K562 (cell line): ENCODE measurements at regions not wholly inside any gene's neighbourhood (a gene's known extent, or its start where the extent isn't known, plus 50 kb on each side); places are given as distances from the start of the nearest gene placed in this dataset.

Experiments used
- ATAC-seq: fragments of 200-7000 bp; cut with Tn5 transposase; 3 replicates; pipeline ENCODE4 v1.9.1; 2020; ENCODE audit warnings: moderate library complexity
- BruUV-seq: library from RNA; stranded (reverse); fragments of 400-500 nt; replicated peaks from 2 replicates; lab custom pipeline; 2021; lab: Mats Ljungman, UMichigan
- CTCF ChIA-PET: fragments of 300-600 bp; formaldehyde crosslinking; extraction: SDS; loops from one replicate; lab custom pipeline; 2021; ENCODE audit warnings: low intra/inter-chr PET ratio; lab: Yijun Ruan, JAX
- POLR2A ChIA-PET: fragments of 300-600, 350-650 bp; sonication (Branson Sonifier 250); formaldehyde crosslinking; extraction: SDS; loops from one replicate; lab custom pipeline; 2021; ENCODE audit warnings: antibody characterized with exemption, inconsistent platforms; lab: Yijun Ruan, JAX
- DNase-seq, 4 experiments: peaks; one replicate each; pipeline versions ENCODE4 v3.0.0 to v3.0.0-alpha.2; 2011 to 2018; ENCODE audit warnings: low spot score in 3 of 4, mixed read lengths in 3 of 4; ENCODE audit errors: extremely low read depth in 1 of 4
- FAIRE-seq: peaks from 2 replicates; lab custom pipeline; 2011; peaks lifted over from hg19 to GRCh38; lab: Jason Lieb, UNC
- H2AFZ ChIP-seq: 2 replicates; pipeline ENCODE4 v1.6.0; 2011; ENCODE audit warnings: low read depth, low read length, control low read depth, inconsistent platforms
- H3K27ac ChIP-seq: fragments of 200-600 bp; 3 replicates; pipeline ENCODE4 v1.8.0; 2011; ENCODE audit warnings: low read depth, mild to moderate bottlenecking, control low read depth, inconsistent platforms, low read length, moderate library complexity, mixed read lengths; ENCODE audit errors: extremely low read depth
- H3K27me3 ChIP-seq, 2 experiments: fragments of 300-600 bp in 1 of 2; 2 replicates in 1 of 2; 3 replicates in 1 of 2; pipeline versions ENCODE4 v1.6.0 to v1.8.0; 2011; ENCODE audit warnings: inconsistent platforms in 2 of 2, low read length in 2 of 2, mild to moderate bottlenecking in 1 of 2, mixed read lengths in 1 of 2, moderate library complexity in 1 of 2; ENCODE audit not compliant: control insufficient read depth in 2 of 2, insufficient read depth in 2 of 2
- H3K36me3 ChIP-seq: fragments of 300-600 bp; 3 replicates; pipeline ENCODE4 v1.8.0; 2011; ENCODE audit warnings: mild to moderate bottlenecking, low read length, inconsistent platforms; ENCODE audit not compliant: control insufficient read depth, insufficient read depth
- H3K4me1 ChIP-seq, 2 experiments: fragments of 200-600 bp in 1 of 2; replicated peaks in 1 of 2; 2 replicates in 1 of 2; 3 replicates in 1 of 2; pipeline versions ENCODE4 v1.5.1 to v1.8.0; 2011; ENCODE audit warnings: inconsistent platforms in 2 of 2, low read length in 2 of 2, mild to moderate bottlenecking in 1 of 2, mixed read lengths in 1 of 2, moderate library complexity in 1 of 2; ENCODE audit not compliant: control insufficient read depth in 2 of 2, insufficient read depth in 2 of 2
- H3K4me2 ChIP-seq: 2 replicates; pipeline ENCODE4 v1.6.1; 2011; ENCODE audit warnings: low read length, control low read depth, inconsistent platforms, mixed read lengths; ENCODE audit not compliant: insufficient read depth
- H3K4me3 ChIP-seq: fragments of 200-600 bp; sonication (generic), shearing (Covaris generic); 2 replicates; pipeline ENCODE4 v1.5.1; 2016; ENCODE audit warnings: control low read depth, inconsistent platforms
- H3K79me2 ChIP-seq: fragments of 200-600 bp; 3 replicates; pipeline ENCODE4 v1.8.0; 2011; ENCODE audit warnings: low read length, inconsistent platforms; ENCODE audit not compliant: control insufficient read depth, insufficient read depth
- H3K9ac ChIP-seq, 2 experiments: 2 replicates each; pipeline versions ENCODE4 v1.6.0 to v1.6.1; 2011; ENCODE audit warnings: low read depth in 2 of 2, low read length in 2 of 2, control low read depth in 1 of 2, inconsistent platforms in 1 of 2, mild to moderate bottlenecking in 1 of 2, mixed read lengths in 1 of 2; ENCODE audit not compliant: insufficient read depth in 1 of 2
- H3K9me1 ChIP-seq: one replicate; pipeline ENCODE4 v1.6.0; 2011; ENCODE audit warnings: inconsistent platforms, mild to moderate bottlenecking, low read length, moderate library complexity; ENCODE audit not compliant: control insufficient read depth, insufficient read depth
- H3K9me3 ChIP-seq: replicated peaks from 2 replicates; pipeline ENCODE4 v1.5.1; 2011; ENCODE audit warnings: low read depth, low read length, inconsistent platforms; ENCODE audit not compliant: control insufficient read depth, insufficient read depth
- H4K20me1 ChIP-seq: replicated peaks from 2 replicates; pipeline ENCODE4 v1.6.1; 2011; ENCODE audit warnings: low read length, inconsistent platforms, mixed read lengths; ENCODE audit not compliant: control insufficient read depth, insufficient read depth
- CC2D1A ChIP-seq: fragments of 450-650 bp; IDR thresholded peaks from 2 replicates; pipeline ENCODE4 v1.6.1; 2017; ENCODE audit warnings: mild to moderate bottlenecking
- CTCF ChIP-seq, 3 experiments: IDR thresholded peaks in 2 of 3; conservative IDR thresholded peaks in 1 of 3; 2 replicates each; pipeline ENCODE4 v1.5.1; 2011 to 2012; ENCODE audit warnings: low read length in 3 of 3, mild to moderate bottlenecking in 3 of 3, control low read depth in 2 of 3, improper control_type of control experiment in 1 of 3, inconsistent platforms in 1 of 3, low read depth in 1 of 3, mixed read lengths in 1 of 3, moderate library complexity in 1 of 3; ENCODE audit not compliant: insufficient read depth in 2 of 3
- KLF16 ChIP-seq: IDR thresholded peaks from 2 replicates; pipeline ENCODE4 v1.6.1; 2016; ENCODE audit warnings: antibody characterized with exemption
- ZHX1 ChIP-seq: fragments of 150-350 bp; conservative IDR thresholded peaks from 2 replicates; pipeline ENCODE4 v1.6.1; 2014; ENCODE audit warnings: low read length
- WGBS: fragments of 100-300 bp; shearing (Covaris generic); methylation state at CpG from one replicate; pipeline ENCODE4 v1.1.6; 2016; ENCODE audit warnings: low coverage, mixed read lengths; ENCODE audit not compliant: insufficient coverage; ENCODE audit errors: missing lambda C conversion rate; 5-methylcytosine and 5-hydroxymethylcytosine counted together
- in situ Hi-C: fragments of 300-500 bp; cut with MboI; formaldehyde crosslinking; loops from 4 replicates; pipeline ENCODE4 v1.15.0; 2018; ENCODE audit warnings: inconsistent platforms, mixed read lengths
- intact Hi-C: fragments of 100-400 bp; cut with micrococcal nuclease; formaldehyde crosslinking; loops from 2 replicates; pipeline ENCODE4 v1.14.2; 2022

GRCh38 chr5:94027145-94027544, 285.7 kb upstream of the POU5F2 start:
- Histone ChIP-seq H3K4me3 (no peak overlapping the region), H3K4me1 (no peaks in the 10 kb centered on the region), H3K27me3 (no peaks in the 10 kb centered on the region), H2AFZ (no peak overlapping the region), H3K79me2 (no peaks in the 10 kb centered on the region), H3K4me2 (no peak overlapping the region), H3K36me3 (no peaks in the 10 kb centered on the region), H3K9me1 (no peaks in the 10 kb centered on the region), H3K27ac (no peak overlapping the region), H4K20me1 (no peaks in the 10 kb centered on the region)
- in situ Hi-C loops, result no loop called here
- BruUV-seq, result no TSS peak
- DNase-seq, result no peak
- no peak for ATAC-seq
- WGBS, result 0% methylated on average over 1 of the region's 1 CpG
- ChIA-PET POLR2A (no interaction called here), CTCF (no interaction called here)
- no peak for FAIRE-seq
- intact Hi-C loops, result no loop called here
- TF ChIP-seq KLF16 (no peak), ZHX1 (no peak)
- TF ChIP-seq, all 486 proteins: peak for 0
- Histone ChIP-seq H3K9me3 (no peaks in the 10 kb centered on the region), H3K9ac (no peak overlapping the region)

- WGBS, result 7% methylated on average over 10 of the region's 10 CpGs
- TF ChIP-seq CC2D1A (no peak), CTCF (IDR thresholded peaks at IDR 0.05 in 2 of 3, conservative IDR thresholded peaks at IDR 0.05 in 1 of 3; ENCODE audit: insufficient read depth in 2 of 3, low read depth in 1 of 3, low read length in 3 of 3) (0 out of 6 replicates have a peak, but pooled peaks of 1 of the 3 experiments have one; percentile 1)
- TF ChIP-seq, all 486 proteins: peak for 1
- no peak overlapping the region for H3K4me3 ChIP-seq
- POLR2A ChIA-PET, result no interaction called here
- in situ Hi-C loops (no loop called here), intact Hi-C loops (no loop called here)
- H3K9ac ChIP-seq, result no peak overlapping the region
- no peak overlapping the region for H2AFZ ChIP-seq
- FAIRE-seq (no peak), ATAC-seq (no peak), DNase-seq (no peak)
- BruUV-seq, result no TSS peak
- H3K9me1 ChIP-seq, result no peaks in the 10 kb centered on the region
- CTCF ChIA-PET, result no interaction called here
- H3K36me3 ChIP-seq, result no peaks in the 10 kb centered on the region
- no peaks in the 10 kb centered on the region for H3K4me1 ChIP-seq
- no peaks in the 10 kb centered on the region for H3K27me3 ChIP-seq
- H3K4me2 ChIP-seq, result no peak overlapping the region
- H4K20me1 ChIP-seq, result no peaks in the 10 kb centered on the region
- H3K27ac ChIP-seq, result no peak overlapping the region
- H3K79me2 ChIP-seq, result no peaks in the 10 kb centered on the region
- no peaks in the 10 kb centered on the region for H3K9me3 ChIP-seq
Observed at GRCh38 chr5:94025788-94026473, 284.5 kb upstream of the POU5F2 start.
